Nephron progenitor cell (in vitro differentiated cells): ENCODE measurements at regions not wholly inside any gene's neighbourhood (a gene's known extent, or its start where the extent isn't known, plus 50 kb on each side); places are given as distances from the start of the nearest gene placed in this dataset.
A peak's percentile ranks its signal among the peaks of the same experiment; 100 is the strongest.
"Not testable (repeated sequence)": the region's sequence is repeated elsewhere in the genome, so short reads cannot be mapped to it uniquely, and the experiment has no call there.

Source experiments
- DNase-seq: peaks from one replicate; pipeline ENCODE4 v3.0.0; 2021
- H3K27ac Mint-ChIP-seq: 2 replicates; pipeline ENCODE4 v1.8.0; 2021; ENCODE audit warnings: mild to moderate bottlenecking, moderate library complexity, mixed read lengths
- H3K27me3 Mint-ChIP-seq: 2 replicates; pipeline ENCODE4 v1.8.0; 2021; ENCODE audit warnings: mild to moderate bottlenecking, low read depth, mixed read lengths; ENCODE audit not compliant: poor library complexity
- H3K36me3 Mint-ChIP-seq: 2 replicates; pipeline ENCODE4 v1.8.0; 2021; ENCODE audit warnings: low read depth, mixed read lengths
- H3K4me1 Mint-ChIP-seq: 2 replicates; pipeline ENCODE4 v1.8.0; 2021; ENCODE audit warnings: mixed read lengths
- H3K4me3 Mint-ChIP-seq: 2 replicates; pipeline ENCODE4 v1.8.0; 2021; ENCODE audit warnings: mild to moderate bottlenecking, moderate library complexity, mixed read lengths
- H3K9me3 Mint-ChIP-seq: 2 replicates; pipeline ENCODE4 v1.8.0; 2021; ENCODE audit warnings: mild to moderate bottlenecking, moderate library complexity, mixed read lengths
- TF ChIP-seq, protein P1 (sequence below): fragments of 200-600 bp; sonication (generic); IDR thresholded peaks from 2 replicates; pipeline ENCODE4 v1.5.0; 2021; ENCODE audit warnings: antibody characterized with exemption

DNA sequence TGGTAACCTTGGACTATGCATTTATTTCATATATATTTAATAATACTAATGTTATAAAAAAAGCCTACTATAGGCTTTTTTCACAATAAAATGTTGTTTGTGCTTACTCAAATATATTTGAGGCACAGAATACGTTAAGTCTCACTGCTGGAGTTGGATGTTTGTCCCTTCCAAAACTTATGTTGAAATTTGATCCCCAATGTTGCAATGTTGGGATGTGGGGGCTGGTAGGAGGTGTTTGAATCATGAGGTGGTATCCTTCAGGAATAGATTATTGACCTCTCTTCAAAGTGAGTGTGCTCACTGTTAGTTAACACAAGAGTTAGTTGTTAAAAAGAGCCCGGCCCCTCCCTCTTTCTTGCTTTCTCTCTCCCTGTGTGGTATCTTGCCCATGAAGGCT is 1295.9 kb downstream of the JRKL start:
- TF ChIP-seq, protein P1, sequence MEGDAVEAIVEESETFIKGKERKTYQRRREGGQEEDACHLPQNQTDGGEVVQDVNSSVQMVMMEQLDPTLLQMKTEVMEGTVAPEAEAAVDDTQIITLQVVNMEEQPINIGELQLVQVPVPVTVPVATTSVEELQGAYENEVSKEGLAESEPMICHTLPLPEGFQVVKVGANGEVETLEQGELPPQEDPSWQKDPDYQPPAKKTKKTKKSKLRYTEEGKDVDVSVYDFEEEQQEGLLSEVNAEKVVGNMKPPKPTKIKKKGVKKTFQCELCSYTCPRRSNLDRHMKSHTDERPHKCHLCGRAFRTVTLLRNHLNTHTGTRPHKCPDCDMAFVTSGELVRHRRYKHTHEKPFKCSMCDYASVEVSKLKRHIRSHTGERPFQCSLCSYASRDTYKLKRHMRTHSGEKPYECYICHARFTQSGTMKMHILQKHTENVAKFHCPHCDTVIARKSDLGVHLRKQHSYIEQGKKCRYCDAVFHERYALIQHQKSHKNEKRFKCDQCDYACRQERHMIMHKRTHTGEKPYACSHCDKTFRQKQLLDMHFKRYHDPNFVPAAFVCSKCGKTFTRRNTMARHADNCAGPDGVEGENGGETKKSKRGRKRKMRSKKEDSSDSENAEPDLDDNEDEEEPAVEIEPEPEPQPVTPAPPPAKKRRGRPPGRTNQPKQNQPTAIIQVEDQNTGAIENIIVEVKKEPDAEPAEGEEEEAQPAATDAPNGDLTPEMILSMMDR = no peak
- H3K4me3 Mint-ChIP-seq = no peak overlapping the region
- DNase-seq = no peak
- peak overlapping the region; percentile 77 for H3K27ac Mint-ChIP-seq
- no peaks in the 10 kb centered on the region for H3K9me3 Mint-ChIP-seq
- H3K36me3 Mint-ChIP-seq = no peaks in the 10 kb centered on the region
- peaks cover 16% of the 10 kb centered on the region for H3K4me1 Mint-ChIP-seq
- H3K27me3 Mint-ChIP-seq = no peaks in the 10 kb centered on the region

DNA sequence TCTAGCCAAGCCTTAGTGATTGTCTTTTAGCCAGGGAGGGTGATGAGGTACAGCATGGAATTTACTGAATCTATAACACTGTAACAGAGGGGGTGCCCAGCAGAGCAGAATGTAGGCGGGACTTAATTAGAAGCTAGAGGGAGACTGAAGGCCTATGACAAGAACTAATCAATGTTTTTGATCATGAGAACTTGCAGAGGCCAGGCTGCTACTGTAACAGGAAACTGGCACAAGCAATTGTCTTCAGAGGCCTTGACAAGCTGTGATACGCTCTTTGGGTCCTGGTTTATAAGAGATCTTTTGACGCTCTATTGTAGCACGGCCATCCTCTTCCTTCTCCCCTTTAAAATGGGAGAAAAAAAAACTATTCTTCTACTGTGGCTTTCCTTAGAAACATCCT is 1297.3 kb downstream of the JRKL start:
- TF ChIP-seq, protein P1 = no peak
- no peak overlapping the region for H3K4me3 Mint-ChIP-seq
- H3K9me3 Mint-ChIP-seq = no peaks in the 10 kb centered on the region
- no peak for DNase-seq
- no peaks in the 10 kb centered on the region for H3K27me3 Mint-ChIP-seq
- peaks cover 16% of the 10 kb centered on the region for H3K4me1 Mint-ChIP-seq
- H3K36me3 Mint-ChIP-seq = no peaks in the 10 kb centered on the region
- H3K27ac Mint-ChIP-seq = no peak overlapping the region

DNA sequence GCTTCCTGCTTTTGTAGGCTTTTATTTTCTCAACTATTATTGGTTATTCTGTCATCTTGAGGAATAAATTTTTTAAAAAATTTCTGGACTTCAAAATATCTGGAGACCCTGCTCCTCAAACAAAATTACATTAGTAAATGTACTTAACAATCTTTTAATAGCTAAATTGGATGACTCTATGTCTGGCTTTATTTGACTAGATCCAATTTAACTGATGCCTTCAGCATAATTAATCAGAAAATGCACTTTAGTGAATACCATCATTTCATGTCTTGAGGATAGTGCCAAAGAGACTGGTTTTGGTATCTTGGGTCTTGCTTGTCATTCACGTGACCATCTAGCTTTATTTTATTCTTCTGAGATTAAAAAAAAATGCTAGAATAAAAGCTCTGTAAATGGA is 1301.2 kb downstream of the JRKL start:
- Mint-ChIP-seq H3K36me3 (no peaks in the 10 kb centered on the region), H3K4me3 (no peak overlapping the region), H3K4me1 (peaks cover 1% of the 10 kb centered on the region), H3K27ac (no peak overlapping the region), H3K9me3 (peaks cover 16% of the 10 kb centered on the region), H3K27me3 (no peaks in the 10 kb centered on the region)
- TF ChIP-seq, protein P1 = no peak
- DNase-seq = no peak

DNA sequence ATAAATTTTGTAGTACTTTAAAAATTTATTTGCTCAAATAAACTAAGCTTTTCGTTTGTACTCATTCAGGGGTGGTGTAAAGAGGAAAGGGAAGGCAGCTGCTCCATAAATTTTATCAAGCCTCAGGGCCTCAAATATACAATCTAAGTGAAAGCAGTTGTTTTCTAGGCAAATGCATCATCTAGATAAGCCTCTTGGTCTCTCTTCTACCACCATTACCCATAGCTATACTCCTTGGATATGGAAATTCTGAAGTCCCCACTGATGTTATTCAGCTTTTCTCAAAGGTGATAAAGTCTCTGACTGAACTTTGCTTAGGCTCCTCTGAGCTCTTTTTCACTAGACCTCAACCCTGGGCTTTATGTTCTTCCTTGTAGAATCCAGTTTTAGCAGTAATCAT is 1313.1 kb downstream of the JRKL start:
- no peaks in the 10 kb centered on the region for H3K27me3 Mint-ChIP-seq
- TF ChIP-seq, protein P1 = no peak
- no peaks in the 10 kb centered on the region for H3K9me3 Mint-ChIP-seq
- H3K27ac Mint-ChIP-seq = no peak overlapping the region
- no peak overlapping the region for H3K4me3 Mint-ChIP-seq
- peaks cover 7% of the 10 kb centered on the region for H3K4me1 Mint-ChIP-seq
- no peak for DNase-seq
- H3K36me3 Mint-ChIP-seq = no peaks in the 10 kb centered on the region

DNA sequence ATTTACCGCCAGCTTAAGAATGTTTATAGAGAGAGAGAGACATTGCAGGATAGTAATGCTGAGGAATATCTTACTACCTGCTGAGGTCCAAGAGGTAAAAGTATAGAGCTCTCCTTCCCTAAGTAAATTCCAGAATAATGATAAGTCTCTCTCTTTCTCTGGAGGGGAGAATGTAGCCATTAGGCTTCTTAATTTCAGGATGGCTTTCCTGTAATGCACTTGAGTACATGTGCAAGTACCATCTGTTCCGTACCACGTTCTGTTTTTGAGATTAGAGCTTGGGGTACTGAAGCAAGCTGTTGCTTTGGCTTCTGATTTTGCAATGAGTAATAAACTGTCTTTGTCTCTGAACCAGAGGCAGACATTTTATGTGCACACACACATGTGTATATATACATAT is 1314.0 kb downstream of the JRKL start:
- no peak overlapping the region for H3K27ac Mint-ChIP-seq
- H3K9me3 Mint-ChIP-seq = no peaks in the 10 kb centered on the region
- DNase-seq = no peak
- TF ChIP-seq, protein P1 = no peak
- H3K27me3 Mint-ChIP-seq = no peaks in the 10 kb centered on the region
- H3K4me1 Mint-ChIP-seq = peaks cover 7% of the 10 kb centered on the region
- H3K36me3 Mint-ChIP-seq = no peaks in the 10 kb centered on the region
- H3K4me3 Mint-ChIP-seq = no peak overlapping the region

DNA sequence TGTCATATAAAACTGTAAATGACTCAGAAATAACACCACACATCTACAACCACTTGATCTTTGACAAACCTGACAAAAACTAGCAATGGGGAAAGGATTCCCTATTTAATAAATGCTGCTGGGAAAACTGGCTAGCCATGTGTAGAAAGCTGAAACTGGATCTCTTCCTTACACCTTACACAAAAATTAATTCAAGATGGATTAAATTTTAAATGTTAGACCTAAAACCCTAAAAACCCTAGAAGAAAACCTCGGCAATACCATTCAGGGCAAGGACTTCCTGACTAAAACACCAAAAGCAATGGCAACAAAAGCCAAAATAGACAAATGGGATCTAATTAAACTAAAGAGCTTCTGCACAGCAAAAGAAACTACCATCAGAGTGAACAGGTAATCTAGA is 1315.3 kb upstream of the CNTN5 start:
- H3K36me3 Mint-ChIP-seq, H3K4me3 Mint-ChIP-seq, H3K9me3 Mint-ChIP-seq, H3K4me1 Mint-ChIP-seq, H3K27me3 Mint-ChIP-seq, H3K27ac Mint-ChIP-seq, DNase-seq: not testable (repeated sequence)

DNA sequence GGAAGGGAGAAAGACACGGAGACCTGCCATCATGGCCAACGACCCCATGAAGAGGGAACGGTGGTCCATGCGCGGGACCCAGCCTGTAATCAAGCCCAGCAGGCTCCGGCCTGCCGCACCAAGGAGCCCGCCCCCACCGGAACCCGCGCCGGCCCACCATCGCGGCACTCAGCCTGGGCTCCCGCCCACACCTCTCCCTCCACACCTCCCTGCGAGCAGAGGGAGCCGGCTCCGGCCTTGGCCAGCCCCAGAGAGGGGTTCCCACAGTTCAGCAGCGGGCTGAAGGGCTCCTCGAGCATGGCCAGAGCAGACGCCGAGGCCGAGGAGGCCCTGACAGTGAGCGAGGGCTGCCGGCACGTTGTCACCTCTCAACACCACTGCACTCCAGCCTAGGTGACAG is 1302.8 kb upstream of the CNTN5 start:
- Mint-ChIP-seq H3K4me1 (peaks cover 11% of the 10 kb centered on the region), H3K4me3 (no peak overlapping the region), H3K27me3 (no peaks in the 10 kb centered on the region), H3K9me3 (no peaks in the 10 kb centered on the region), H3K36me3 (no peaks in the 10 kb centered on the region), H3K27ac (no peak overlapping the region)
- TF ChIP-seq, protein P1 = no peak
- no peak for DNase-seq
